HG03095 (cell line): ENCODE measurements at regions not wholly inside any gene's neighbourhood (a gene's known extent, or its start where the extent isn't known, plus 50 kb on each side); places are given as distances from the start of the nearest gene placed in this dataset.
A peak's percentile ranks its signal among the peaks of the same experiment; 100 is the strongest.
"Not testable (repeated sequence)": the region's sequence is repeated elsewhere in the genome, so short reads cannot be mapped to it uniquely, and the experiment has no call there.

Experiments
- ATAC-seq: cut with Tn5 transposase; IDR thresholded peaks from one replicate; pipeline ENCODE4 v1.9.1; 2021; ENCODE audit warnings: moderate library complexity; ENCODE audit not compliant: unreplicated experiment

DNA sequence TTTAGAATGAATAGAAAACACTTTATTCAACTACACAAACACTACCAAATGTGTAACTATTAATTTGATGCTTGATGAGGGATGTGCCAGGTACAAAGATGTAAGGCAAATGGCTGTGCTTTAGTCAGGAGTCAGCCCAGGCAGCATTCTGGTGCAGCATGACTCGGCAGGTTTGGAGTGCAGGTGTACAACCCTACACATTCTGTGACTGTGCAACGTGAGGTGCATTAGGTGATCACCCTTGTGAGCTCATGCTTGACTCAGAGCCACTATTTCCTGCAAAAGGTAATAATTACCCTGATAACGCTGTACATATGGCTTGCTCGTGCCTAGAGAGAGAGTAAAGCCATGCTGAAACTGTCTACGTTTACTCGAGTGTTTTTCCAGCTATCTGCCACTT, 288.7 kb upstream of the DSEL start:
- ATAC-seq: no peak

GRCh38 chr18:67794521-67794920, 278.0 kb upstream of the DSEL start:
- no peak for ATAC-seq

DNA sequence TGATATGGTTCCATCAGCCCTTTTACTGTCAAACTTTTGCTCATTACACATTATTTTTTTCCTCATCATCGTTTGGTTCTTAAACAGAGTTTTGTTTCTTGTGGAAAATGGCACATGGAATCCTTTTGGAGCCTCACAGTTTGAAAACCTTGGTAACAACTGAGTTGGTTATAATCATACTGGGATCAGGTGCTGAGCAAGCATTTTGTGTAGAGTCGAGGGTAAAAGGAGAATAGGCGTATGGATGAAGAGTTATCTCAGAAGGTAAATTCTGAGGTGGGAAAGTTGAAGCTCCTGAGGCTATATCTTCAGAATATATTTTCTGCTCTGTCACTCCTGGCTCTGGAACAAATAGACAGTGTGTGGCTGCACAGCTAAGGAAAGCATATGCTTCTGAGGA, 274.0 kb upstream of the DSEL start:
- ATAC-seq: no peak

- no peak for ATAC-seq
Observed at GRCh38 chr18:67789165-67789545, 272.6 kb upstream of the DSEL start.

DNA sequence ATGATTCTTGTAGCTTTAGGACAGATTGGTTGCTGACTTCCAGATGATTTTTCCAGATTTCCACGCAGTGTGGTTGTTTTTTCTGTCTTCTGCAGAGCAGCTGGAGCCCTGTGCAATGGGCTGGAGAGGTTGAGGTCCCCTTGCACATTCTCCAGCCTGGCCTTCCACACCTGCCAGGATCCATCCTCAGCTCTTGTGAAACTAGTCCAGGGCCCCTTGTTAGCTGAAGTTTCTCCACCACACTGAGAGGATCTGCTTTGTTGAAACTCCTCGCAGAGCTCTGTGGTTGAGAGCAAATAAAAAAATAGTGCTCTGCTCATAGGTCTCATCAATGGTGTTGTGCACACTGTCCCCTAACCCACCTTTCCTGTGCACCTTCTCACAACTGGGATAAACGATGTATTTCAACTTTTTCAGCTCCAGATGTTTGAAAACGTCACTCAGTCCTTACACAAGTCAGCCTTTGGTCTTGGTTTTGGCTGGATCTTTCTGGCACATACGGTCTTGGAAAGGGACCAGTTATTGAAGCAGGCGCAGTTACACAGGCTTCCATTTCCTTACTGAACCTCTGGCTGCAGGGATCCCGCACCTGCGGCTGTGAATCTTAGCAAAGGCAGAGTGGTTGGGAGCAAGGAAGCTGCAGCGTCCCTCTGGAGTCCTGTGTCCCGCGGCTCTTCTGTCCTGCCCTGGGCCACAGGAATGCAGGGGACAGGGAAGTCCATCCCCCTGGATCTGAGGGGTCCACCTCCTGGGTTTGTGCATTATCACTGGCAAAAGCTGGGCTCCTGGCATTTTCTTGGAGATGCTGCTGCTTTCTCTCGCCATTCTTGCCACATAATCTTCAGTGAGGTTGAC, 272.0 kb upstream of the DSEL start:
- ATAC-seq: no peak

GRCh38 chr18:67783196-67783946, 266.9 kb upstream of the DSEL start:
- ATAC-seq: no peak

- ATAC-seq: no peak
Observed at GRCh38 chr18:67778016-67778415, 261.5 kb upstream of the DSEL start.

- no peak for ATAC-seq
Observed at GRCh38 chr18:67776929-67777328, 260.4 kb upstream of the DSEL start.

DNA sequence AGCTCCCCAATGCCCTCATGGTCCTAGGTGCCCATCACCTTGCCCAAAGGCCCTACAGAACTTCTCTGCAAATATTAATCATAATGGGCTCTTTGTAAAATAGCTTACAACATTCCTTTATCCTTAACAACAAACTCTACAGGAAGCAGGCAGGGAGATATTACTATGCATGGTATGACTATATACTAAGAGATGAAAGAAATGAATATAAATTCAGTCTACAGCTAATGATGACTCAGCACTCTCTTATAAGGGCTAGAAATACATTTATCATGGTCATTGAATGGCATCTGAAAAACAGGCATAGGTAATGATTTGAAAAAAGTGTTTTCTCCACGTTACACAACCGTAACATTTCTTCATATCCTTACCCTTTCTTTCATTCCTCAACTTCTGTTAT, 254.8 kb upstream of the DSEL start:
- ATAC-seq: no peak

DNA sequence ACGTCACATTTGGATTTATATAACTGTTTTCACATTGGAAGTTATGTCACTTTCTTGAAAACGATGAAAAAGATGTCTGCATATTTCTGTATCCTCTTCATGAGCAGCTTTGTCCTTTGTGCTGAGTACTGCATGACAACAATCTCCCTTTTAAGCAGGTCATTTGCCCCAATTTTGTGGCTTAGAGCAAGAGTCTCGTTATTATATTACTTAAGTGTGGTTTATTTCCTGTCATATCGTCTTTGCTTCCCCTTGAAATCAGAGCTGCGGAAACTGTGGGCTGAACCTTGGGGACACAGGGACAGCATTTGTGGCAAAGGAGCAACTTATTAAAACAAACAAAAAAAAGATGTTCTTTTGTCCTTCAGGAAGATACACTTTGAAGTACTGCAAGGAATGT, 254.0 kb upstream of the DSEL start:
- no peak for ATAC-seq

- ATAC-seq: peak; percentile 53
Observed at GRCh38 chr18:67766930-67767329, 250.4 kb upstream of the DSEL start.

DNA sequence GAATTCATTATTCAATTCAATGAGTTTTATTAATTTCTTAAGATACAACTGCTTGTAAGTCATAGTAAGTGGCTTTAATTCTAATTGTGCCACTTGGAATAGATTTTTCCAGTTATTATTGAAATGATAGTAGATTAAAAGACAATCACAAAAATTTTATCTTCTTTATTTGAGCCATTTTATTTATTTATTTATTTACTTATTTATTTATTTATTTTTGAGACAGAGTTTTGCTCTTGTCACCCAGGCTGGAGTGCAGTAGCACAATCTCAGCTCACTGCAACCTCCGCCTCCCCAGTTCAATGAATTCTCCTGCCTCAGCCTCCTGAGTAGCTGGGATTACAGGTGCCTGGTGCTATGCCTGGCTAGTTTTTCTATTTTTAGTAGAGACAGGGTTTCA, 235.7 kb upstream of the DSEL start:
- ATAC-seq: not testable (repeated sequence)

- ATAC-seq: no peak
Observed at GRCh38 chr18:67742954-67743353, 226.4 kb upstream of the DSEL start.

DNA sequence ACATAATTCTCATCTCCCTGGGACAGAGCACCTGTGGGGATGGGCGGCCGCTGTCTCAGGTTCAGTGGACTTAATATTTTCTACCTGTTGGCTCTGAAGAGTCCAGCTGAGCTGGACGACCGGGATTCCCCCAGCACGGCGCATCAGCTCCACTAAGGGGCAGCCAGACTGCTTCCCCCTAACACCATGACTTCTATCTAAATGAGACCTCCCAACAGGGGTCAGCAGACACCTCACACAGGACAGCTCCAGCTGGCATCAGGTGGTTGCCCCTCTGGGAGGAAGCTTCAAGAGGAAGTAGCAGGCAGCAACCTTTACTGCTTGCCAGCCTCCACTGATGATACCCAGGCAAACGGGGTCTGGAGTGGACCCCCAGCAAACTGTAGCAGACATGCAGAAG, 226.0 kb upstream of the DSEL start:
- no peak for ATAC-seq

GRCh38 chr18:67735506-67735905, 219.0 kb upstream of the DSEL start:
- no peak for ATAC-seq

- no peak for ATAC-seq
Observed at GRCh38 chr18:67733088-67733487, 216.6 kb upstream of the DSEL start.

GRCh38 chr18:67731851-67732250, 215.3 kb upstream of the DSEL start:
- ATAC-seq: no peak

DNA sequence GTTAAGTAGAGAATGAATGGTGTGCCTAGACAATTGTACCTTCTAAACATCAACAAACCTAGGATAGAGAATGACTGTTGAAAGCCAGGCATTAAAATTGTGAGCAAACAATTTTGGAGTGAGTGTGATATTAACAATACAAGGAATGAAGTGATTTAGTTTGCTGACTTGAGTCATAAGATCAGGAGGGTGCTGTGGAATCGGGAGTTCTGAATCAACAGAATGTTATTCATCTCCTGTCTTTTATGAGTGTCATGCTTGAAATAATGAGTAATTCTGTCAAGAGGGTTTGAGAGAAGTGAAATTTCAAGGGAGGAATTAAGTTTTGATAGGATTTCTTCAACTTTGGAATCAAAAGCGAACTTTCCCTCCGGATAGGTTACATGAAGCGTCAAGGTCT, 214.4 kb upstream of the DSEL start:
- no peak for ATAC-seq

- no peak for ATAC-seq
Observed at GRCh38 chr18:67728364-67728763, 211.8 kb upstream of the DSEL start.

DNA sequence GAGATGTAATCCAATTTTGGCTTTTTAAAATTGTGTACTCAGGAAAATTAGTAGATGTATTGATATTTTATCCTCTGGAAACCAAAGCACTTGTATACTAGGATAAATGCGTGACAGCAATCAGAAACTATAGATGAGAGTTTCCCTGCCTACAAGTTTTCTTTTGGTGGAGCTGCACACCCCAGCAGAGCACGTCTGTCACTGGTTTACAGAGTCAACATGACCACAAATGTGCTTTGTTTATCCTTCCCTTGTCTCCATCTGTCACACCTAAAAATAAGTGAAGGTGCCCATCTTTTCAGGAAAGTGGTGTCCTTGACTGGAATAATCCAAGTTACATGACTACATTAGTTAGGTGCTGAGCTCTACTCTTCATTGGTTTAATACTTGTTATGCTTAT, 210.4 kb upstream of the DSEL start:
- ATAC-seq: no peak

DNA sequence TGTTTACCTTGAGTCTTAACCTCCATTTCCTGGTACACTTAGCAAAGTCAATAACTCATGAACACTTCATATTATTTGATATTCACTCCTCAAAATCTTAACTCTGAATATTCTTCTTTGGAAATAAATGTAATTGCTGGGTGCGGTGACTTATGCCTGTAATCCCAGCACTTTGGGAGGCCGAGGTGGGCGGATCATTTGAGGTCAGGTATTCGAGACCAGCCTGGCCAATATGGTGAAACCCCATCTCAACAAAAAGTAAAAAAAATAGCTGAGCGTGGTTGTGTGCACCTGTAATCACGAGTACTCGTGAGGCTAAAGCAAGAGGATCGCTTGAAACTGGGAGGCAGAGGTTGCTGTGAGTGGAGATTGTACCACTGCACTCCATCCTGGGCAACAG, 201.3 kb upstream of the DSEL start:
- ATAC-seq: no peak

- no peak for ATAC-seq
Observed at GRCh38 chr18:67715567-67715966, 199.0 kb upstream of the DSEL start.
